Glomerular visceral epithelial cell (primary cell): ENCODE measurements at regions not wholly inside any gene's neighbourhood (a gene's known extent, or its start where the extent isn't known, plus 50 kb on each side); places are given as distances from the start of the nearest gene placed in this dataset.
A peak's percentile ranks its signal among the peaks of the same experiment; 100 is the strongest.

Experiments
- DNase-seq: peaks from one replicate; pipeline ENCODE4 v3.0.0-alpha.2; 2016; ENCODE audit errors: extremely low spot score

GRCh38 chr13:109644069-109644750, 142.2 kb downstream of the IRS2 start:
- no peak for DNase-seq

GRCh38 chr13:109642358-109642757, 144.0 kb downstream of the IRS2 start:
- no peak for DNase-seq

- no peak for DNase-seq
Observed at GRCh38 chr13:109636736-109637135, 149.6 kb downstream of the IRS2 start.

GRCh38 chr13:109631069-109631468, 155.3 kb downstream of the IRS2 start:
- no peak for DNase-seq

- no peak for DNase-seq
Observed at GRCh38 chr13:109630271-109630670, 156.1 kb downstream of the IRS2 start.

GRCh38 chr13:109629737-109630136, 156.6 kb downstream of the IRS2 start:
- no peak for DNase-seq

DNA sequence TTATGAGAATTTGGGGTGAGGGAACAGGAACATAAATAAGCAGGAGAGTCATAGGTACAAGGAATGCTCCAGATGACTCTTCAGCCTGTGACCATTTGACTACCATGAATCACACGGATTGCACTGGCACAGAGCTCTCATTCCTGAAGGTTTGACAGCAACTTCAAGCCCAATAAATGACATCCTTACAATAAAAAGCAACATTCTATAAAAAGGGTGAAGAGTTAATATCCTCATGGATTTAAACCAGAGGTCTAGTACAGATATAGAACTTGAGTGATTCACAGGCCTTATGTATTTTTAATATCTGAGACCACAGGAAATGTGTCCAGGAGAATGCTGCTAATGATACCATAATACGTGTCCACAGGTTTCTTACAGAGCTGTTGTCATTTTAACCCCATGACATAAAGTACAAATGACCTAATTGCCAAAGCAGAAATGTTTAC, 158.1 kb downstream of the IRS2 start:
- no peak for DNase-seq

DNA sequence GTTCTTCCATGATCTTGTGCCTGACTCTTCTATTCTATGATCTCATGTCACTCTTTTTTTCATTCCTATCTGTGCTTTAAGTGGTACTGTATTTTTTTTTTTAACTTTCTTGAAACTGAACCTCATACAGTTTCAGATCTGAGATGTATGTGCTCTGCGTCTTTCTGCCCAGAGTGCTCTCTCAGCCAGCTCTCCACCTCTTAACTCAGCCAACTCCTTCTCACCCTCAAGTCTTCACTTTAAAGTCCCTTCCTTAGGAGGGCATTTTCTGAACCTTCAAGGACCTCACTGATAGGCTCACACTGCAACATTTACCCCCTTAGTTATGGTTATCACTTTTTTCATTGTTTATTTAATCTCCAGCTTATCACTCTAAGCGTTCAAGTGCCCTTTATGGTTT, 158.7 kb downstream of the IRS2 start:
- no peak for DNase-seq

- DNase-seq = no peak
Observed at GRCh38 chr13:109626386-109627171, 159.8 kb downstream of the IRS2 start.

DNA sequence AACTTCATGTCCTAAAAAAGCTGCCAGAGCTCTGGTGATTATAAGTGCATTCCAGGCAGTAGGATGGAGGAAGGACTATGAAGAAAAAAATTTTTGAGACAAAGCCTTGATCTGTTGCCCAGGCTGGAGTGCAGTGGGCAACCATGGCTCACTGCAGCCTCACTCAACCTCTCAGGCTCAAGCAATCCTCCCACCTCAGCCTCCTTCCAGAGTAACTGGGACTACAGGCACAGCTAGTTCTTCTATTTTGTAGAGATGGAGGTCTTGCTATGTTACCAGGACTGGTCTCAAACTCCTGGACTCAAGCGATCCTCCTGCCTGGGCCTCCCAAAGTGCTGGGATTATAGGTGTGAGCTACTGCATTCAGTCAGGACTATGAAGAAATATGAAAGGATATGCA, 161.2 kb downstream of the IRS2 start:
- DNase-seq = no peak

DNA sequence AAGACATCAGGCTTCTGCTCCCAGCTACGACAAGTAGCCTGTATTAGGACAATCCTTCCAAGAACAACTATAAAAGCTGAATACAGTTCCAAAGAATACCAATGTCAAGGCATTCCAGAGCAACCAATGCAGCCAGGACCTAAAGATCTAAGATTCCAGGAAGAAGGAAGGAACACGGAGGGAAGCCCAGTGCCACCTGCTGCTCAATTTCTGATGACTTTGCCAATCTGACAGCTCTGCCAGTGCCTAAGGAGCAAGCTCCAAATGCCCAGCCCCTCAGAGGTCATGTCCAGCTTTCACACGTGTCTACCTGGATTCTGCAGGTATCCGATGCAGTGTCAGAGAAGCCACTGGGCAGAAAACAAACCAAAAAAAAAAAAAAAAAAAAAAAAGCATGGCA, 164.4 kb downstream of the IRS2 start:
- DNase-seq = no peak

GRCh38 chr13:109615721-109616420, 170.5 kb downstream of the IRS2 start:
- DNase-seq = no peak

DNA sequence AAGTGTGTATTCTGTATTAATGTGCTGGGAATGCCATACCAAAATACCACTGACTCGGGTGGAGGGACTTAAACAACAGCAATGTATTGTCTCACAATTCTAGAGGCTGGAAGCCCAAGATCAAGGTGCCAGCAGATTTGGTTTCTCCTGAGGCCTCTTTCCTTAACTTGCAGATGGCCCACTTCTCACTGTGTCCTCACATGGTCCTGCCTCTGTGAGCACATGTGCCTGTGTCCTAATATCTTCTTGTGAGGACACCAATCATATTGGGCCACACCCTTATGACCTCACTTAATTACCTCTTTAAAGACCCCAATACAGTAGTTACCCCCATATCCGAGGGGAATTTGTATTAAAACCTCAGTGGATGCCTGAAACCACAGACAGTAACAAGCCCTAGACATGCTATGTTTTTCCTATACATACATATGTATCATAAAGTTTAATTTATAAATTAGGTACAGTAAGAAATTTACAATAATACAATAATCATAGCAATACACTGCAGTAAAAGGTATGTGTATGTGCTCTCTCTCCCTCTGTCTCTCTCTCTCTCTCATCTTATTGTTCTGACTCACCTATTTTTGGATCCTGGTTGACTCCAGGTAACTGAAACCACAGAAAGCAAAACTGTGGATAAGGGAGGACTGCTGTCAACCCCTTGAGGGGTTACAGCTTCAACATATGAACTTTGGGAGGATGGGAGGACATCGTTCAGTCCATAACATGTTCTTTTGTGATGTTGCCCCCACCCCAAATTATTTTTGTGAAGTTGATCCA, 174.3 kb downstream of the IRS2 start:
- DNase-seq = no peak

DNA sequence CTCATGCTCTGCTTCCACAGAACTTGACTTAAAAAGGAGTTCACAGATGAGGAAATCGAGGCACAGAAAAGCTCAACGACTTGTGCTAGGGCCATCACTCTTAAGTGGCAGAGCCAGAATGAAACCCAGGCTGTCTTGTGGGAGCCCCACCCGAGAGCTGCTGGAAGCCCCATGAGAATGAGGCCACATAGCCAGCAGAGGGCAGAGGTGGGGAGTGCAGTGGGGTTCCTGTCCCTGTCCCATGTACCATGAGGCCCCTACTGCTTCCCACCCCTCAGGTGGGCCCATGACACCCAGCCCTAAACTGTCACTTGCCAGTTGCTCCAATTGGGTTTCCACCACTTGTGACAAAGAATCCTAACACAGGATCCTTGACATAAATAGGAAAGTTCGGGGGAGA, 175.9 kb downstream of the IRS2 start:
- DNase-seq = peak; percentile 6

GRCh38 chr13:109608503-109608902, 177.9 kb downstream of the IRS2 start:
- DNase-seq = no peak

DNA sequence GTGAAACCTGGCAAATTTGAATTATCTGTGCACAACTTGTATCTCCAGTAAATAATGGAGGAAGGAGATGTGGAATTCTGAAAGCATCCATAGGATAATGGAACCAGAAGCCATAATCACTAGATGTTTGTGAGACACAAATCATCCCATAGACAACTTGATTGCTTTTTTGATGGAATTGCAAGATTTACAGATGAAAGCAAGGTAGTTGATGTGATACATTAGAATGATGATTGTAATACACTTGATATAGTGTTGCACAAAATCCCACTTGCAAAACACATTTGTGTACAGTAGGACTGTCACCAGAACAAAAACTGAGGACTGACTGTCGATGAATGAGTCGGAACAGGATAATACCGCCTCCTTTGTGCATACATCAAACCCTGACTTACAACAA, 178.3 kb downstream of the IRS2 start:
- DNase-seq = no peak

- DNase-seq = no peak
Observed at GRCh38 chr13:109606520-109606919, 179.9 kb downstream of the IRS2 start.

DNA sequence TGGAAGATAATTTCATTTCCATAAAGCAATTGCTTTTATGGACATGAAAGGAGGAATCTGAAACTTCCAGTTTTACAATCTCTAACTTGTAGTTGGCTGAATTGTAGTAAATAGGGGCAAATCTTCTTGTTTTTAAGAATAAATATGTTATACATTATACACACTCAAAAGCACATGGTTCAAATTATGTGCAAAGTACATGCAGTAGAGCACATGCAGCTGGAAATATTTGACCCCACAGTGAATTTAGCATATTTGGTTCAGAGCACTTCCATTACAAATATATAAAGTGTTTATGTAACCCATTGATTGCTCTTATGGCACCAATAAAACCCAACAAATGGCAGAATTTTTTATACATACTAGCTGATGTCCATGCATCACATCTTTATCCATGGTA, 180.5 kb downstream of the IRS2 start:
- DNase-seq = no peak

DNA sequence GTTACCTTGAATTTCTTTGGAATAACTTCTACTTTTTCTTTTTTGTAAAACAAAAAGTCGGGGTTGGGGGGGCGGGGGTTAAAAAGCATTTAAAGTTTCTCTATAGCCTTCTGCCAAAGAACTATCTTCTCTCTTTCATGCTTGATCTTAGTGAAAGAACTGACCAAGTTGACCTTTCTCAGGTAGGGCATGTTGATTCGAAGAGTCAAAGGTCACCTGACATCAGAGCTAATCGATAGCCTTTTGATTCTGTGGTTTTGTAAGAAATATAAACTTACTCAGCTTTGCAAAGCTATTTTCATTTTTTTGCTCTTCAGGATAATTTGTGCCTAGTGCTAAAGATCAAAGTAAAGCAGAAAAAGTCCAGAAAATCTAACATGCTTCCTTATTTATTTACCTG, 181.5 kb downstream of the IRS2 start:
- DNase-seq = no peak

DNA sequence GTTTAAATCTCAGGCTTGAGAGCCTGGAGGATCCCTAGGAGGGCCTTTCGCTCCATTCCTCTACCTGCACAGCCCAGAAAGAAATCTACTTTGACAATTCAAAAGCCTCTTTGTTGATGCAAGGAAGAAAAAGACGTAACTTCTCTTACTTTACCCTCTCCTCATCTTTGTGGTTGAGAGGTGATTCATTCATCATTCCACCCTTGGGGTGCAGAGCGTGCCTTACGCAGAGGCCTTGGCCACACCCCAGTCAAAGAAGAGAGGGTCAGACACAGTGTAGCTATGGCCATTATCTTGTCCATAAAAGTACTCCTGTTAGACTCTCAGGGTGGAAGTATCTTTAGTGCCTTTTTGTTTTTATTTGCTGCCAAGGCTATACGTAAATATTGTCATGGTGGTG, 184.0 kb downstream of the IRS2 start:
- DNase-seq = no peak

DNA sequence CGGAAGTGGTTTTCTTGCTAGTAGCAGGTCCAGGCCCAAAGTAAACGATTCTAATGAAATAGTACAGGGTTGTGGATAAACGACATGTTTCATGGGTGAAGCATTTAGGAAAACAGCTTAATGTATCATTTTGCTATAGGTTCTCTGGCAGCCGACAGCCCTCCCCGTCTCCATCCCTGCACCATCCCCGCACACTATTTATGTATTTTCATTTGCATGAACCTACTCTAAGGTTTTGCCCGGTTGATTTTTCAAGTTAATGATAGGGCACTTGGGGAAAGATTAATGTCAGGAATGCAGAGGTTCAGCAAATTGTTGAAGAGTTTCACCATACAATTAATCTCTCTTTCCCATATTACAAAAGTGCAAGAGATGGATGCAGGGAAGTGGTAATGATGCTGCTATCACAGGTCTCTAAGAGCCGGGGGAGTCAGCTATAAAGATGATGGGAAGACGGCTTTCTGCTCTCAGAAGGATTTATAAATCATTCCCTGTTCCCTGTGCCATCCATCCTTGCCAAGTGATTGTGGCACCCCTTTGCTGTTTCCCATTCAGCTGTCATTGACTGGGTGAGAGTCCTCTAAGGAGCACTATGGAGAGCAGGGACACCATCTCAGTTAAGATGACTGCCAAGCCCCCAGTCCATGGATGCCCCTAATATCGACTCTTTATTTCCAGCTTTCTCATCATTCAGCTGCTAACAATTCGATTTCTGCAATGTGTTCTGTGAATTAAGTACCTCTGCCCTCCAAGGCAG, 186.3 kb downstream of the IRS2 start:
- DNase-seq = no peak
